ENCODE measurements at regions not wholly inside any gene's neighbourhood (a gene's known extent, or its start where the extent isn't known, plus 50 kb on each side); places are given as distances from the start of the nearest gene placed in this dataset.

GRCh38 chr21:25456672-25457071 is 150.6 kb downstream of the MRPL39 start:
- no peaks in the 10 kb centered on the region for H3K36me3 ChIP-seq (ENCODE audit: insufficient read depth, low read length)
- TF ChIP-seq EZH2 (IDR thresholded peaks at IDR 0.05; ENCODE audit: insufficient read depth, low read length) (no peak), CTCF (IDR thresholded peaks at IDR 0.05; ENCODE audit: insufficient read depth, low read depth, low read length) (no peak)
- no peak overlapping the region for H3K4me3 Mint-ChIP-seq (ENCODE audit: unreplicated experiment)
- peak overlapping the region; percentile 54 for H3K27ac Mint-ChIP-seq (ENCODE audit: unreplicated experiment)
- peaks cover 1% of the 10 kb centered on the region for H3K36me3 Mint-ChIP-seq (ENCODE audit: low read depth, unreplicated experiment)
- H2AFZ ChIP-seq (ENCODE audit: low read depth, low read length): no peak overlapping the region
- peaks cover 15% of the 10 kb centered on the region for H3K4me1 Mint-ChIP-seq (ENCODE audit: low read depth, unreplicated experiment)
- H3K4me2 ChIP-seq (ENCODE audit: low read length): peak overlapping the region; percentile 64
- H3K4me3 ChIP-seq (ENCODE audit: insufficient read depth, low read depth, low read length): no peak overlapping the region
- H3K79me2 ChIP-seq (ENCODE audit: insufficient read depth, low read length): no peaks in the 10 kb centered on the region
- peak overlapping the region; percentile 76 for H3K27ac ChIP-seq (ENCODE audit: low read depth, low read length)
- H3K4me1 ChIP-seq (ENCODE audit: insufficient read depth, low read length): peaks cover 7% of the 10 kb centered on the region
- H3K27me3 Mint-ChIP-seq (ENCODE audit: low read depth, unreplicated experiment): no peaks in the 10 kb centered on the region
- H4K20me1 ChIP-seq (ENCODE audit: insufficient read depth, low read length): no peaks in the 10 kb centered on the region
- peak overlapping the region; percentile 48 for H3K9ac ChIP-seq (ENCODE audit: low read length)
- H3K9me3 Mint-ChIP-seq (ENCODE audit: unreplicated experiment): no peaks in the 10 kb centered on the region
- DNase-seq (ENCODE audit: low read depth) (peak; percentile 86), FAIRE-seq (no peak)
- no peaks in the 10 kb centered on the region for H3K9me3 ChIP-seq (ENCODE audit: insufficient read depth, low read depth, low read length)
- H3K27me3 ChIP-seq (ENCODE audit: insufficient read depth, low read length): no peaks in the 10 kb centered on the region

- no peak overlapping the region for H3K4me3 ChIP-seq (ENCODE audit: insufficient read depth, low read depth, low read length)
- no peak overlapping the region for H2AFZ ChIP-seq (ENCODE audit: low read depth, low read length)
- H3K4me1 Mint-ChIP-seq (ENCODE audit: low read depth, unreplicated experiment): peaks cover 13% of the 10 kb centered on the region
- H3K27me3 ChIP-seq (ENCODE audit: insufficient read depth, low read length): no peaks in the 10 kb centered on the region
- TF ChIP-seq EZH2 (IDR thresholded peaks at IDR 0.05; ENCODE audit: insufficient read depth, low read length): no peak
- TF ChIP-seq CTCF (IDR thresholded peaks at IDR 0.05; ENCODE audit: insufficient read depth, low read depth, low read length): no peak
- no peaks in the 10 kb centered on the region for H3K36me3 ChIP-seq (ENCODE audit: insufficient read depth, low read length)
- no peak overlapping the region for H3K9ac ChIP-seq (ENCODE audit: low read length)
- no peak overlapping the region for H3K4me2 ChIP-seq (ENCODE audit: low read length)
- no peaks in the 10 kb centered on the region for H3K27me3 Mint-ChIP-seq (ENCODE audit: low read depth, unreplicated experiment)
- DNase-seq (ENCODE audit: low read depth) (peak; percentile 28), FAIRE-seq (no peak)
- H3K79me2 ChIP-seq (ENCODE audit: insufficient read depth, low read length): no peaks in the 10 kb centered on the region
- no peak overlapping the region for H3K27ac Mint-ChIP-seq (ENCODE audit: unreplicated experiment)
- H3K36me3 Mint-ChIP-seq (ENCODE audit: low read depth, unreplicated experiment): peaks cover 7% of the 10 kb centered on the region
- H3K9me3 Mint-ChIP-seq (ENCODE audit: unreplicated experiment): peaks cover 8% of the 10 kb centered on the region
- H4K20me1 ChIP-seq (ENCODE audit: insufficient read depth, low read length): no peaks in the 10 kb centered on the region
- H3K9me3 ChIP-seq (ENCODE audit: insufficient read depth, low read depth, low read length): no peaks in the 10 kb centered on the region
- no peak overlapping the region for H3K27ac ChIP-seq (ENCODE audit: low read depth, low read length)
- H3K4me3 Mint-ChIP-seq (ENCODE audit: unreplicated experiment): no peak overlapping the region
- H3K4me1 ChIP-seq (ENCODE audit: insufficient read depth, low read length): peaks cover 7% of the 10 kb centered on the region
Observed at GRCh38 chr21:25453524-25453923, 153.8 kb downstream of the MRPL39 start.

GRCh38 chr21:25449950-25450349 is 157.3 kb downstream of the MRPL39 start:
- Histone ChIP-seq H3K9me3 (ENCODE audit: insufficient read depth, low read depth, low read length) (no peaks in the 10 kb centered on the region), H3K4me3 (ENCODE audit: insufficient read depth, low read depth, low read length) (no peak overlapping the region), H4K20me1 (ENCODE audit: insufficient read depth, low read length) (no peaks in the 10 kb centered on the region), H3K4me2 (ENCODE audit: low read length) (no peak overlapping the region), H3K4me1 (ENCODE audit: insufficient read depth, low read length) (no peaks in the 10 kb centered on the region), H2AFZ (ENCODE audit: low read depth, low read length) (no peak overlapping the region), H3K79me2 (ENCODE audit: insufficient read depth, low read length) (no peaks in the 10 kb centered on the region), H3K9ac (ENCODE audit: low read length) (no peak overlapping the region), H3K27ac (ENCODE audit: low read depth, low read length) (no peak overlapping the region), H3K27me3 (ENCODE audit: insufficient read depth, low read length) (no peaks in the 10 kb centered on the region), H3K36me3 (ENCODE audit: insufficient read depth, low read length) (no peaks in the 10 kb centered on the region)
- DNase-seq (ENCODE audit: low read depth): no peak
- Mint-ChIP-seq H3K9me3 (ENCODE audit: unreplicated experiment) (peaks cover 8% of the 10 kb centered on the region), H3K4me1 (ENCODE audit: low read depth, unreplicated experiment) (peaks cover 3% of the 10 kb centered on the region), H3K27ac (ENCODE audit: unreplicated experiment) (no peak overlapping the region), H3K27me3 (ENCODE audit: low read depth, unreplicated experiment) (no peaks in the 10 kb centered on the region), H3K36me3 (ENCODE audit: low read depth, unreplicated experiment) (peaks cover 7% of the 10 kb centered on the region), H3K4me3 (ENCODE audit: unreplicated experiment) (no peak overlapping the region)
- no peak for FAIRE-seq
- TF ChIP-seq EZH2 (IDR thresholded peaks at IDR 0.05; ENCODE audit: insufficient read depth, low read length): no peak
- no peak for TF ChIP-seq CTCF (IDR thresholded peaks at IDR 0.05; ENCODE audit: insufficient read depth, low read depth, low read length)

All from astrocyte (in vitro differentiated cells and primary cell).